ENCODE measurements at regions not wholly inside any gene's neighbourhood (a gene's known extent, or its start where the extent isn't known, plus 50 kb on each side); places are given as distances from the start of the nearest gene placed in this dataset.

DNA sequence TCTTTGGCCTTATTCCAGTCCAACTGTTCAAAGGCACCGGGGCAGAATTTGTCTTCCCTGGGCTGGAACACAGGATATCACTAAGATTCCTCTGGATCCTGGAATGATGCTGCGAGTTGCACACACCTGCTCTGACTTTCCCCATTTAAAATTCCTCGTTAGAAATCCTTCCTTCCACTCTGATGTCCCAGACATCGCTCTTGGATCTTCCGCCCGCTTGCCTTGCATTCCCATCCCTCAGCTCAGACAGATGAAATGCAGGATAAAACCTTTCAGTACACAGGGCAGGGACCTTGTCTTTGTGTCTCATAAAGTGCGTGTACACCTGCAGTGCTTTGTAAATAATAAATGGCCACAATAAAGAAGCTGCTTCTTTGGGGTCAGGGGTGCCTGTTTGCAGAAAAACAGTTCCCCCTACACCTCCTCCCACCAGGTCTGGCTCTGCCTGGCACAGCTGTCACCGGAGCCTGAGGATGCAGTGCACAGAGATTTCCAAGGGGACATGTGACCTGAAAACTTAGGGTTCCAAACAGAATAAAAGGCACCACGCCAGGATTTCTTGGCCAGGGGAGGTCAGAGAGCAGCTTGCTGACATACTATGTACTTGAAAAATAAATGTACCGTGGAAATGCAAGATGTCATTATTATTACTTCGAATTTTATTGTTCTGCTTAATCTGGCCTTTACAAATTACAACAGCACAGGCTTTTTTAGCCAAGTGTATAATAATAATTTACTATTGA lies 62.9 kb upstream of the SYT6 start:
- TF ChIP-seq POLR2A (IDR thresholded peaks at IDR 0.05): no peak
- TF ChIP-seq, protein P1, sequence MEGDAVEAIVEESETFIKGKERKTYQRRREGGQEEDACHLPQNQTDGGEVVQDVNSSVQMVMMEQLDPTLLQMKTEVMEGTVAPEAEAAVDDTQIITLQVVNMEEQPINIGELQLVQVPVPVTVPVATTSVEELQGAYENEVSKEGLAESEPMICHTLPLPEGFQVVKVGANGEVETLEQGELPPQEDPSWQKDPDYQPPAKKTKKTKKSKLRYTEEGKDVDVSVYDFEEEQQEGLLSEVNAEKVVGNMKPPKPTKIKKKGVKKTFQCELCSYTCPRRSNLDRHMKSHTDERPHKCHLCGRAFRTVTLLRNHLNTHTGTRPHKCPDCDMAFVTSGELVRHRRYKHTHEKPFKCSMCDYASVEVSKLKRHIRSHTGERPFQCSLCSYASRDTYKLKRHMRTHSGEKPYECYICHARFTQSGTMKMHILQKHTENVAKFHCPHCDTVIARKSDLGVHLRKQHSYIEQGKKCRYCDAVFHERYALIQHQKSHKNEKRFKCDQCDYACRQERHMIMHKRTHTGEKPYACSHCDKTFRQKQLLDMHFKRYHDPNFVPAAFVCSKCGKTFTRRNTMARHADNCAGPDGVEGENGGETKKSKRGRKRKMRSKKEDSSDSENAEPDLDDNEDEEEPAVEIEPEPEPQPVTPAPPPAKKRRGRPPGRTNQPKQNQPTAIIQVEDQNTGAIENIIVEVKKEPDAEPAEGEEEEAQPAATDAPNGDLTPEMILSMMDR (IDR thresholded peaks at IDR 0.05): no peak
- no peak for TF ChIP-seq POLR2AphosphoS5 (IDR thresholded peaks at IDR 0.05; ENCODE audit: insufficient read depth in 1 of 2, low read depth in 1 of 2)
